Activated CD8-positive, alpha-beta T cell treated with anti-CD3 and anti-CD28 coated beads, Interleukin-2, amount 10 ng/mL, durations not matched to agents 7 days and 5 days (primary cell): ENCODE measurements at regions not wholly inside any gene's neighbourhood (a gene's known extent, or its start where the extent isn't known, plus 50 kb on each side); places are given as distances from the start of the nearest gene placed in this dataset.
A peak's percentile ranks its signal among the peaks of the same experiment; 100 is the strongest.
"Not testable (repeated sequence)": the region's sequence is repeated elsewhere in the genome, so short reads cannot be mapped to it uniquely, and the experiment has no call there.

ENCODE experiments used
- ATAC-seq: fragments of 150-1000 bp; cut with Tn5 transposase; one replicate; pipeline ENCODE4 v1.10.0; 2021; ENCODE audit warnings: moderate library complexity
- CTCF ChIA-PET: fragments of 350-600 bp; sonication (Branson Sonifier 250); formaldehyde crosslinking; loops from one replicate; lab custom pipeline; 2021; ENCODE audit warnings: antibody characterized with exemption; lab: Charles Lee
- POLR2A ChIA-PET: fragments of 350-600 bp; sonication (Branson Sonifier 250); formaldehyde crosslinking; loops from one replicate; lab custom pipeline; 2021; ENCODE audit warnings: antibody characterized with exemption; lab: Charles Lee
- DNase-seq: peaks from one replicate; pipeline ENCODE4 v3.0.0-alpha.2; 2020
- H3K27ac Mint-ChIP-seq: one replicate; pipeline ENCODE4 v1.8.0; 2021; ENCODE audit warnings: mild to moderate bottlenecking, mixed read lengths
- H3K27me3 Mint-ChIP-seq: one replicate; pipeline ENCODE4 v1.8.0; 2021; ENCODE audit warnings: low read depth, mixed read lengths
- H3K36me3 Mint-ChIP-seq: one replicate; pipeline ENCODE4 v1.8.0; 2021; ENCODE audit warnings: low read depth, mixed read lengths
- H3K4me1 Mint-ChIP-seq: one replicate; pipeline ENCODE4 v1.8.0; 2021; ENCODE audit warnings: low read depth, mixed read lengths
- H3K4me3 Mint-ChIP-seq: one replicate; pipeline ENCODE4 v1.8.0; 2021; ENCODE audit warnings: mild to moderate bottlenecking, mixed read lengths
- H3K9me3 Mint-ChIP-seq: one replicate; pipeline ENCODE4 v1.8.0; 2022; ENCODE audit warnings: mixed read lengths; ENCODE audit not compliant: insufficient read depth

GRCh38 chr16:16770717-16771116, 391.8 kb downstream of the NPIPA7 start:
- ATAC-seq, H3K4me1 Mint-ChIP-seq, POLR2A ChIA-PET, H3K36me3 Mint-ChIP-seq, H3K27me3 Mint-ChIP-seq, H3K9me3 Mint-ChIP-seq, H3K4me3 Mint-ChIP-seq, DNase-seq, CTCF ChIA-PET, H3K27ac Mint-ChIP-seq: not testable (repeated sequence)

GRCh38 chr16:16774389-16774788, 395.4 kb downstream of the NPIPA7 start:
- ChIA-PET CTCF (no interaction called here), POLR2A (no interaction called here)
- DNase-seq (no peak), ATAC-seq (no peak)
- H3K9me3 Mint-ChIP-seq, result no peaks in the 10 kb centered on the region
- H3K4me3 Mint-ChIP-seq, result no peak overlapping the region
- H3K36me3 Mint-ChIP-seq, result no peaks in the 10 kb centered on the region
- H3K4me1 Mint-ChIP-seq, result no peaks in the 10 kb centered on the region
- H3K27me3 Mint-ChIP-seq, result peaks cover 2% of the 10 kb centered on the region
- H3K27ac Mint-ChIP-seq, result no peak overlapping the region

- ATAC-seq (no peak), DNase-seq (peak; percentile 22)
- Mint-ChIP-seq H3K4me1 (no peaks in the 10 kb centered on the region), H3K36me3 (no peaks in the 10 kb centered on the region), H3K27ac (no peak overlapping the region), H3K4me3 (no peak overlapping the region), H3K9me3 (no peaks in the 10 kb centered on the region), H3K27me3 (no peaks in the 10 kb centered on the region)
- ChIA-PET POLR2A (no interaction called here), CTCF (no interaction called here)
These were observed 399.4 kb downstream of the NPIPA7 start for GRCh38 chr16:16778332-16778731.

- ATAC-seq (no peak), DNase-seq (no peak)
- no peak overlapping the region for H3K27ac Mint-ChIP-seq
- H3K4me3 Mint-ChIP-seq, result no peak overlapping the region
- CTCF ChIA-PET, result no interaction called here
- H3K9me3 Mint-ChIP-seq, result no peaks in the 10 kb centered on the region
- no peaks in the 10 kb centered on the region for H3K4me1 Mint-ChIP-seq
- no peaks in the 10 kb centered on the region for H3K27me3 Mint-ChIP-seq
- POLR2A ChIA-PET, result no interaction called here
- H3K36me3 Mint-ChIP-seq, result no peaks in the 10 kb centered on the region
These were observed 401.6 kb downstream of the NPIPA7 start for GRCh38 chr16:16780588-16780987.

GRCh38 chr16:16782153-16782552, 403.2 kb downstream of the NPIPA7 start:
- ChIA-PET POLR2A (no interaction called here), CTCF (no interaction called here)
- Mint-ChIP-seq H3K4me1 (no peaks in the 10 kb centered on the region), H3K36me3 (no peaks in the 10 kb centered on the region), H3K27me3 (peaks cover 3% of the 10 kb centered on the region), H3K4me3 (no peak overlapping the region), H3K9me3 (no peaks in the 10 kb centered on the region), H3K27ac (no peak overlapping the region)
- no peak for DNase-seq
- ATAC-seq, result no peak

- Mint-ChIP-seq H3K4me1 (no peaks in the 10 kb centered on the region), H3K9me3 (peaks cover 4% of the 10 kb centered on the region), H3K27ac (no peak overlapping the region), H3K4me3 (no peak overlapping the region), H3K36me3 (no peaks in the 10 kb centered on the region), H3K27me3 (peaks cover 6% of the 10 kb centered on the region)
- ATAC-seq (no peak), DNase-seq (no peak)
- ChIA-PET CTCF (no interaction called here), POLR2A (no interaction called here)
These were observed 409.1 kb downstream of the NPIPA7 start for GRCh38 chr16:16788004-16788403.

GRCh38 chr16:16790597-16790996, 411.7 kb downstream of the NPIPA7 start:
- DNase-seq (no peak), ATAC-seq (no peak)
- Mint-ChIP-seq H3K36me3 (no peaks in the 10 kb centered on the region), H3K9me3 (peaks cover 4% of the 10 kb centered on the region), H3K27ac (no peak overlapping the region), H3K4me1 (no peaks in the 10 kb centered on the region), H3K4me3 (no peak overlapping the region), H3K27me3 (peaks cover 6% of the 10 kb centered on the region)
- ChIA-PET POLR2A (no interaction called here), CTCF (no interaction called here)

GRCh38 chr16:16791051-16791450, 412.1 kb downstream of the NPIPA7 start:
- ATAC-seq, result no peak
- POLR2A ChIA-PET, result no interaction called here
- Mint-ChIP-seq H3K36me3 (no peaks in the 10 kb centered on the region), H3K4me1 (no peaks in the 10 kb centered on the region), H3K27me3 (peaks cover 6% of the 10 kb centered on the region), H3K9me3 (peaks cover 4% of the 10 kb centered on the region), H3K4me3 (no peak overlapping the region), H3K27ac (no peak overlapping the region)
- no peak for DNase-seq
- CTCF ChIA-PET, result no interaction called here

- ChIA-PET CTCF (no interaction called here), POLR2A (no interaction called here)
- Mint-ChIP-seq H3K36me3 (no peaks in the 10 kb centered on the region), H3K4me1 (no peaks in the 10 kb centered on the region), H3K27me3 (no peaks in the 10 kb centered on the region), H3K9me3 (no peaks in the 10 kb centered on the region), H3K27ac (no peak overlapping the region), H3K4me3 (no peak overlapping the region)
- DNase-seq (peak; percentile 22), ATAC-seq (no peak)
These were observed 418.3 kb downstream of the NPIPA7 start for GRCh38 chr16:16797239-16797638.

- ChIA-PET POLR2A (no interaction called here), CTCF (no interaction called here)
- no peaks in the 10 kb centered on the region for H3K36me3 Mint-ChIP-seq
- ATAC-seq, result no peak
- H3K9me3 Mint-ChIP-seq, result no peaks in the 10 kb centered on the region
- no peaks in the 10 kb centered on the region for H3K4me1 Mint-ChIP-seq
- no peak overlapping the region for H3K4me3 Mint-ChIP-seq
- H3K27ac Mint-ChIP-seq, result no peak overlapping the region
- DNase-seq, result no peak
- no peaks in the 10 kb centered on the region for H3K27me3 Mint-ChIP-seq
These were observed 419.6 kb downstream of the NPIPA7 start for GRCh38 chr16:16798504-16798903.

- CTCF ChIA-PET, result no interaction called here
- Mint-ChIP-seq H3K36me3 (no peaks in the 10 kb centered on the region), H3K4me3 (no peak overlapping the region), H3K27ac (no peak overlapping the region), H3K9me3 (no peaks in the 10 kb centered on the region), H3K27me3 (no peaks in the 10 kb centered on the region), H3K4me1 (no peaks in the 10 kb centered on the region)
- no peak for ATAC-seq
- DNase-seq, result no peak
- POLR2A ChIA-PET, result no interaction called here
These were observed 426.9 kb downstream of the NPIPA7 start for GRCh38 chr16:16805809-16806208.

- Mint-ChIP-seq H3K27ac (no peak overlapping the region), H3K36me3 (no peaks in the 10 kb centered on the region)
- POLR2A ChIA-PET, result no interaction called here
These were observed 436.7 kb downstream of the NPIPA7 start for GRCh38 chr16:16815641-16816040.

GRCh38 chr16:16817196-16817595, 438.3 kb downstream of the NPIPA7 start:
- H3K27ac Mint-ChIP-seq, result no peak overlapping the region
- CTCF ChIA-PET, result no interaction called here

More at GRCh38 chr16:16815641-16816040, 436.7 kb downstream of the NPIPA7 start:
- H3K9me3 Mint-ChIP-seq, result peaks cover 3% of the 10 kb centered on the region
- CTCF ChIA-PET, result no interaction called here
- ATAC-seq (no peak), DNase-seq (no peak)
- no peak overlapping the region for H3K4me3 Mint-ChIP-seq
- no peaks in the 10 kb centered on the region for H3K27me3 Mint-ChIP-seq
- no peaks in the 10 kb centered on the region for H3K4me1 Mint-ChIP-seq

More at GRCh38 chr16:16817196-16817595, 438.3 kb downstream of the NPIPA7 start:
- Mint-ChIP-seq H3K9me3 (peaks cover 11% of the 10 kb centered on the region), H3K4me3 (no peak overlapping the region), H3K4me1 (no peaks in the 10 kb centered on the region), H3K36me3 (no peaks in the 10 kb centered on the region), H3K27me3 (no peaks in the 10 kb centered on the region)
- POLR2A ChIA-PET, result no interaction called here
- DNase-seq, result no peak
- ATAC-seq, result no peak
